ENCODE measurements at regions not wholly inside any gene's neighbourhood (a gene's known extent, or its start where the extent isn't known, plus 50 kb on each side); places are given as distances from the start of the nearest gene placed in this dataset.

GRCh38 chr6:105764315-105764714, 321.8 kb upstream of the PRDM1 start:
- no peak for DNase-seq (ENCODE audit: low spot score)

GRCh38 chr6:105763866-105764265, 322.3 kb upstream of the PRDM1 start:
- no peak for DNase-seq (ENCODE audit: low spot score)

- DNase-seq (ENCODE audit: low spot score): no peak
Measured at GRCh38 chr6:105760746-105761145, 325.4 kb upstream of the PRDM1 start.

DNA sequence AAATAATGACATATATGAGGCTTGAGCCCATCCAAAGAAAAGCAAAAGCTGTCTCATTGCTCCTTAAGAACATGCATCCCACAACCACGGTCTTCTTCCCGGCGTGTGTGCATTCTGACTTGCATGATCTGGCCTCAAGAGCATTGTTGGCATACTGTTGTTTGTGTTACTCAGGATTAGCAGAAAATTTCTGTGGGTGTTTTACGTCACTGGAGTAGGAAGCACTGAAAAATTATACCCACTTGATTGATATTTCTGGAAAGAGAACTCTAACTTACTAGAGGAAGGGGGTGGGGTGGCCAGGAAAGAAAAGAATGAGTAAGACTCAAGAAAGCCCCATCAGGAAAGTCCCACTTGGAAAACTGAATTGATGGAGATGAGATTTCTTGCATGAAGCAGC, 326.2 kb upstream of the PRDM1 start:
- DNase-seq (ENCODE audit: low spot score): no peak

- no peak for DNase-seq (ENCODE audit: low spot score)
Measured at GRCh38 chr6:105759015-105759414, 327.1 kb upstream of the PRDM1 start.

- no peak for DNase-seq (ENCODE audit: low spot score)
Measured at GRCh38 chr6:105757512-105758200, 328.5 kb upstream of the PRDM1 start.

DNA sequence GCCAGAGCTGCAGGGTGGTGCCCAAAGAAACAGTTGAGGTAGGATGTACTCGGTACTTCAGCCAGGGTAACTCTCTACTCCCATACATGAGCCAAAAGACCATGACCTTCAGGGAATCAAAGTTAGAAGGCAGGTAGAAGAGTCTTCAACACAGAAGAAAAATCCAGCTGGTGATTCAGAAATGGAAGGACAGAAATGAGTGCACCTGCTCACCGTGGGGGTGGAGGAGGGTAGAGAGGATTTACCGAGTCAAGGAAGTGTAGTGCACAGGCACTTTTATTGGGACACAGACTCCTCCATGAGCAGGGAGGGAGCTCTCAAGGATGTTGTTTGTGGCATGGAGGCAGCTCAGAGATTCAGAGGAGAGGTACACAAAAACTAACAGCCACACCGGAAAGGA, 330.3 kb upstream of the PRDM1 start:
- no peak for DNase-seq (ENCODE audit: low spot score)

DNA sequence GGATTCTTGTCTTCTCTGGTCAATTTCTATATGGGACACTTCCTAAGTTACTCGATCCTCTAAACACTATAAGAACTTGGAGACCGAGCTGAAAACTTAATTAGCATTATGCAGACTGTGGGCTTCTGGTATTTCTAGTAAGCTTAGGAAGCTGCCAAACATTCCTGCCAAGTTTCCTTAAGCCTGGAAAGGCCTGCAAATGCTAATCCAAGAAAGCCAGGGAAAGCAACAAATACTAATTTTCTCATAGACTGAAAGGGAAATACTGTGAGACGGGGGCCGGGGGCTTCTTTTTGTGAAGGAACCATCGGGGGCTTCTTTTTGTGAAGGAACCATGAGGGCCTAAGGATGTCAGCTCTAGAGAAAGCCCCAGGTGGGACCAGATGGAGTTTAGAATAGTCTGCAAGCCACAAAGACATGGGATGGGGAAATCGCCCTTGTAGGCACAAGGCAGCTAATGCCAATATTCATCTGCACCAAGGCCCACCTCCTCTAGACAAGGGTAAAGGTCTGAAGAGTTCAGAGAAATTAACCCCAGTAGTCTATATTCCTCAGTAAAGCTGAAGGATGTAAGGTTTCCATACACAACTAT, 332.4 kb upstream of the PRDM1 start:
- DNase-seq (ENCODE audit: low spot score): peak; percentile 3

- DNase-seq (ENCODE audit: low spot score): no peak
Measured at GRCh38 chr6:105753207-105753606, 332.9 kb upstream of the PRDM1 start.

- no peak for DNase-seq (ENCODE audit: low spot score)
Measured at GRCh38 chr6:105750089-105750488, 336.0 kb upstream of the PRDM1 start.

GRCh38 chr6:105748737-105749161, 337.4 kb upstream of the PRDM1 start:
- no peak for DNase-seq (ENCODE audit: low spot score)

DNA sequence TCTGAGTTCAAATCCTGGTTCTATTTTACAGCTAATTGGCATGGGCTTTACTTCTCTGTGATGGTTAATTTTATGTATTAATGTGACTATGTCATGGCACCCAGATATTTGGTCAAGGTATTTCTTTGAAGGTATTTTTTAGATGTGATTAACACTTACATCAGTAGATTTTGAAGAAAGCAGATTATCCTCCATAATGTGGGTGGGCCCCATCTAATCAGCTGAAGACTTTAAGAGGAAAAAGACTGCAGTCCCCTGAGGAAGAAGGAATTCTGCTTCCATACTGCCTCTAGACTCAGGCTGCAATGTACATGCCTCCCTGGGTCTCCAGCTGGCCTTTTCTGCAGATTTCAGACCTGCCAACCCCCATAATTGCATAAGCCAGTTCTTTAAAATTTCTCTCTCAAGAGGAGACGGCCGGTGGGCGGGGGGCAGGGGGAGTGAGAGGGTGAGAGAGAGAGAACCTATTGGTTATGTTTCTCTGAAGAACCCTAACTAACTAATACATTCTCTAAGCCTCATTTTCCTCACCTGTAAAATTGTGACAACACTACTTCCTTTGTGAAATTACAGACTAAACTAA, 338.2 kb upstream of the PRDM1 start:
- DNase-seq (ENCODE audit: low spot score): no peak

GRCh38 chr6:105746509-105746908, 339.6 kb upstream of the PRDM1 start:
- no peak for DNase-seq (ENCODE audit: low spot score)

- DNase-seq (ENCODE audit: low spot score): no peak
Measured at GRCh38 chr6:105746130-105746505, 340.0 kb upstream of the PRDM1 start.

- DNase-seq (ENCODE audit: low spot score): no peak
Measured at GRCh38 chr6:105745464-105746129, 340.5 kb upstream of the PRDM1 start.

- DNase-seq (ENCODE audit: low spot score): no peak
Measured at GRCh38 chr6:105744815-105745214, 341.3 kb upstream of the PRDM1 start.

DNA sequence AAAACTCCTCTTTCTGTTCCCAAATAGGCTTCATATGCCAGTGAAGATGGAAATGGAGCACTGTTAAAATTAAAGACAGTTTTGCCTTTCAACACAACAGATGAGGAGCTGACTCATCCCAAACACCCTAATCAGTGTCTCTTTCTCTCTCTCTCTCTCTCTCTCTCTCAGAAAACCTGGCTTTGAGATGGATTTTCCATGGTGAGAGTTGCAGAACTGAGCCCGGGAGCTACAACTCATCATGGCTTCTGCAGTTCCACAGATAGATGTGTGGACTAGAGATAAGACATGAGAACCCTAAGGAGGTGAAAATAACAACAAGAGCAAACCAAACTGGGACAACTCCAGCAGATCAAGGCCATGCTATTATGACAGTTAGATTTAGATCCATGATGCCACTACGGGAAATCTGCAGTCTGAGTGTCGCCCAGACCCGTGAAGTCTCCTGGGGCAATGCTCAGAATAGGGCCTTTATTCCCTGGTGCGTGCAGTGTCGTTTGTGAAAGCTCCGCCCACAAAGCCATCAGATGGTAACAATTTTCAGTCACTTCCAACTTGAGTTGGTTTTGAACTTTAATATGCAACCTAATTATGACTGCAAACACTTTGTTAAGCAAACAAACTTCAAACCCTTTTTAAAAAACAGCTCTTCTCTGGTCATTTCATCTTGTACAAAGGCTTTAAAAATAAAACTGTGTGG, 338.2 kb upstream of the PREP start:
- DNase-seq (ENCODE audit: low spot score): no peak

DNA sequence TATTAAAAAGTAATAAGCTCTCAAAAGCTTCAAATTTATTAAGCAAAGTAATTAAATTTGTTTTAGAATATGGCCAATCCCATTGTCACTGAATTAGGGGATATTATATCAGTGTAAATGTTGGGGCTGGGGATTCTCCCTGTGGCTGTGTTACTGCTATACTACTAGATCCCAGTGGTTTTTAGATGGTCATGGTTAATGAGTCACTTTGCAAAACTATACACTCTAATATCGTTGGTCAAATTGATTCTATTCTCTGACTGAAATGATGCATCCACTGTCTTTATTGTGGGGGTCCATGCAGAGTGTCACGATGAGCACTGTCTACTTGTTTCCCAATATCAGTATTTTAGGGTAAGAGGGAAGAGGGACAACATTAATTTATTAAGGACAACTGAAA, 336.9 kb upstream of the PREP start:
- no peak for DNase-seq (ENCODE audit: low spot score)

GRCh38 chr6:105733556-105734162, 330.8 kb upstream of the PREP start:
- no peak for DNase-seq (ENCODE audit: low spot score)

DNA sequence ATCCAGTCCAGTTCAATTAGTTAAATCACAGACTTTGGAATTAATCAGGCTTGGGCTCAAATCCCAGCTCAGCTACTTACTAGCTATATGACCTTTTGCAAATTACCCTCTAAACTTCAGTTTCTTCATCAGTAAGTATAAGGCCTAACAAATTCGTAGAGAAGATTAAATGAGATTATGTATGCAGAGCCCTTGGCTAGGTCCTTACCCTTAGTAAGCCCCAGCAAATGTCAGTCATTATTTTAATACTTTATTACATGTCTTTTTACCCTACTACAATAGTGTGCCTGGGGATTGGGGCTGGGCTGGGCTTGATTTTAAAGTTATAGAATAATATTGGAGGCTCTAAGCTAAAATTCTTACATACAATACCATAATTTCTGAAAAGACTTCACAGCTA, 326.1 kb upstream of the PREP start:
- DNase-seq (ENCODE audit: low spot score): no peak

GRCh38 chr6:105726902-105727655, 324.2 kb upstream of the PREP start:
- no peak for DNase-seq (ENCODE audit: low spot score)
